Activated naive CD8-positive, alpha-beta T cell treated with anti-CD3 and anti-CD28 coated beads for 36 hours (primary cell): ENCODE measurements at regions not wholly inside any gene's neighbourhood (a gene's known extent, or its start where the extent isn't known, plus 50 kb on each side); places are given as distances from the start of the nearest gene placed in this dataset.
"Not testable (repeated sequence)": the region's sequence is repeated elsewhere in the genome, so short reads cannot be mapped to it uniquely, and the experiment has no call there.

Experiments
- DNase-seq: peaks from one replicate; pipeline ENCODE4 v3.0.0; 2021
- H3K27ac Mint-ChIP-seq: one replicate; pipeline ENCODE4 v1.8.0; 2022; ENCODE audit warnings: mild to moderate bottlenecking, moderate library complexity, mixed read lengths
- H3K27me3 Mint-ChIP-seq: one replicate; pipeline ENCODE4 v1.8.0; 2022; ENCODE audit warnings: mild to moderate bottlenecking, mixed read lengths
- H3K36me3 Mint-ChIP-seq: one replicate; pipeline ENCODE4 v1.8.0; 2021; ENCODE audit warnings: mild to moderate bottlenecking, mixed read lengths
- H3K4me1 Mint-ChIP-seq: one replicate; pipeline ENCODE4 v1.8.0; 2021; ENCODE audit warnings: mixed read lengths
- H3K4me3 Mint-ChIP-seq: one replicate; pipeline ENCODE4 v1.8.0; 2022; ENCODE audit warnings: mild to moderate bottlenecking, moderate library complexity, mixed read lengths
- H3K9me3 Mint-ChIP-seq: one replicate; pipeline ENCODE4 v1.8.0; 2022; ENCODE audit warnings: mixed read lengths

DNA sequence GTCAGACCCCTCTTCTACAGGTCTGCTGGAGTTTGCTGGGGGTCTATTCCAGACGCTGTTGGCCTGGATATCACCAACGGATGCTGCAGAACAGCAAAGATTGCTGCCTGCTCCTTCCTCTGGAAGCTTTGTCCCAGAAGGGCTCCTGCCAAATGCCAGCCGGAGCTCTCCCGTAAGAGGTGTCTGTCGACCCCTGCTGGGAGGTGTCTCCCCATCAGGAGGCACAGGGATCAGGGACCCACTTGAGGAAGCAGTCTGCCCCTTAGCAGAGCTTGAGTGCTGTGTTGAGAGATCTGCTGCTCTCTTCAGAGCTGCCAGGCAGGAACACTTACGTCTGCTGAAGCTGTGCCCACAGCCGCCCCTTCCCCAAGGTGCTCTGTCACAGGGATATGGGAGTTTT lies 122.1 kb upstream of the TNP1 start:
- not testable (repeated sequence) for H3K27me3 Mint-ChIP-seq, H3K4me3 Mint-ChIP-seq, H3K9me3 Mint-ChIP-seq, DNase-seq, H3K27ac Mint-ChIP-seq, H3K4me1 Mint-ChIP-seq, H3K36me3 Mint-ChIP-seq

DNA sequence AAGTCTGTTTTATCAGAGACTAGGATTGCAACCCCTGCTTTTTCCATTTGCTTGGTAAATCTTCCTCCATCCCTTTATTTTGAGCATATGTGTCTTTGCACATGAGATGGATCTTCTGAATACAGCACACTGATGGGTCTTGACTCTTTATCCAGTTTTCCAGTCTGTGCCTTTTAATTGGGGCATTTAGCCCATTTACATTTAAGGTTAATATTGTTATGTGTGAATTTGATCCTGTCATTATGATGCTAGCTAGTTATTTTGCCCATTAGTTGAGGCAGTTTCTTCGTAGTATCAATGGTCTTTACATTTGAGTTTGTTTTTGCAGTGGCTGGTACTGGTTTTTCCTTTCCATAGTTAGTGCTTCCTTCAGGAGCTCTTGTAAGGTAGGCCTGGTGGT lies 120.6 kb upstream of the TNP1 start:
- H3K4me3 Mint-ChIP-seq, H3K27ac Mint-ChIP-seq, H3K9me3 Mint-ChIP-seq, H3K27me3 Mint-ChIP-seq, H3K36me3 Mint-ChIP-seq, H3K4me1 Mint-ChIP-seq, DNase-seq: not testable (repeated sequence)

DNA sequence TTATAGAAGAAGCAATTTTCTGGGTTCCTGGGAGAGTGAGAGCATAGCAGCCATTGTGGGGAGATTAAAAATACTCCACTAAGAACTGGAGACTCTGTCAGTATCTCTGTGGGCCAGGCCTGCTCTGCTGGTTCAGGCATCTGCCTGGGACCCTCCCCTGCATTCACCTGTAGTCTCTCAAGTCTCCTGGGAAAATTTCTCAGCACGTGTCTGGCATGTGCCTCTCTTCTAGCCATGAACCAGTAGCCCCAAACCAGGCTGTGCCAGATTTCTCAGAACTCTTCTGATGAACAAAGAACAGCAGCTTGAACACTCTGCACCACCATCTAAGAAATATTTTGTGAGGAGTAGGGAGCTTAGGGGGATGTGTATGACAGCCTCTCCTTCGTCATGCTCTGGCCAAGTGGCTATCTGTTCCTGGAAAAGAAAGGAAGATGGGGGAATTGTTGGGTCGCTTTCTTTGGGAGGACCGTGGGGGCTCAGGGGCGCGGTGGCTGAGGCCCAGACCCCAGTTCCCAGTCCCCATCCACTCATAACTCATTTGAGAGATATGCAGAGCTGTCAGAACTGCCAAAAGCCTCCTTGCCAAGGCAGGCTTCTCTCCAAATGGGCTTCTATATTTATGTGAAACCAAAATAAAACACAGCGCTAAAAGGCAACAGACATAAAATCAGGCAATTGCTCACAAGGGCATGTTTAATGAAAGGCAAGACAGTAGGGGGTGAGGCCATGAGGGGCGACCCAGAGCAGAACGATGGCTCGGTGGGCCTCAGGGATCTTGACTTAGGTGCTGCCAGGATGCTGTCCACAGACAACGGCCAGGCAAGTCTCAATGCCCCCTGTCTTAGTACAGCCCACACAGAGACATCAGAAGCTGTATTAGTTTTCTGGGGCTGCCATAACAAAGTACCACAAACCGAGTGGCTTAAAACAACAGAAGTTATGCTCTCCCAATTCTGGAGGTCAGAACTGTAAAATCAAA lies 114.7 kb upstream of the TNP1 start:
- Mint-ChIP-seq H3K27me3 (peaks cover 5% of the 10 kb centered on the region), H3K4me1 (no peaks in the 10 kb centered on the region), H3K9me3 (peaks cover 8% of the 10 kb centered on the region), H3K36me3 (no peaks in the 10 kb centered on the region), H3K27ac (no peak overlapping the region), H3K4me3 (no peak overlapping the region)
- no peak for DNase-seq

DNA sequence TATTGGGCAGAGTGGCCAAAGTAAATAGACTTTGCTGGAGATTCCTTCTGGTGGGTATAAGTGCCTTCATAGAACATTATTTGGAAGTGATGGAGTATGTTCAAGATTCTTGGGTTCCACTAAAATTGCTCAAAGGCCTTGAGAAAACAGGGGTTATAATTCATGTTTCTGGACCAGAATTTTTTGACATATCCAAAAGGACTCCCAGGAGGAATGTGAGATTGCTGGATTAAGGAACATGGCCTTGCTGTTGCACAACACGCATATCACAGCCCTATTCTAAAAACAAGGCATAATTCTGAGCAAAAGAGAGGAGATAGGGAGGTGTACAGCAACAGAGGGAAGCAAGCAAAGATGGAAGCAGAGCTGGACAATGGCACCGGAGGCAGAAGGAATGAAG lies 111.7 kb upstream of the TNP1 start:
- Mint-ChIP-seq H3K36me3 (no peaks in the 10 kb centered on the region), H3K4me3 (no peak overlapping the region), H3K27me3 (peaks cover 5% of the 10 kb centered on the region), H3K27ac (no peak overlapping the region), H3K9me3 (no peaks in the 10 kb centered on the region), H3K4me1 (no peaks in the 10 kb centered on the region)
- no peak for DNase-seq

DNA sequence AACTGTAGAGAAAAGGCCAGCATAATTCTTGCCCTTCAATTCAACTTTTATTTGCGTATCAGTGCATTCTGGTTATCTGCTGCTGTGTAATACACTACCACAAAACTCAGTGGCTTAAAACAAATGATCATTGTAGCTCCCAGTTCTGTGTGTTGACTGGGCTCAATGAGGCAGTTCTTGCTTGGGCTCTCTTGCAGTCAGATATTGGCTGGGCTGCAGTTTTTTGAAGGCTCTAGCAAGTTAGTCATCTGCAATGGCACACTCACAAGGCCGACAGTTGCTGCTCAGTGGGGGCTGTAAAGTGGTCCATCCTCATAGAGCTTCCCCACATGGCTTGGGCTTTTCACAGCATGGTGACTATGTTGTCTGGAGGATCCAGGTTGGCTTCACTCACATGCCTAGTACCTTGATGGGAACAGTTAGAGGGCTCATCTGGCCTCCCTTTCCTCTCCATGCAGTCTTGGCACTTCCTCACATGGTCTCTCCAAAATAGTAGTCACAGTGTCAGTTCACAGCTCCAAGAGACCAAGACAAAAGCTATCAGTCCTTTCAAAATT lies 110.6 kb upstream of the TNP1 start:
- no peak overlapping the region for H3K4me3 Mint-ChIP-seq
- H3K27ac Mint-ChIP-seq: no peak overlapping the region
- no peaks in the 10 kb centered on the region for H3K36me3 Mint-ChIP-seq
- peaks cover 5% of the 10 kb centered on the region for H3K27me3 Mint-ChIP-seq
- H3K9me3 Mint-ChIP-seq: no peaks in the 10 kb centered on the region
- no peak for DNase-seq
- no peaks in the 10 kb centered on the region for H3K4me1 Mint-ChIP-seq

DNA sequence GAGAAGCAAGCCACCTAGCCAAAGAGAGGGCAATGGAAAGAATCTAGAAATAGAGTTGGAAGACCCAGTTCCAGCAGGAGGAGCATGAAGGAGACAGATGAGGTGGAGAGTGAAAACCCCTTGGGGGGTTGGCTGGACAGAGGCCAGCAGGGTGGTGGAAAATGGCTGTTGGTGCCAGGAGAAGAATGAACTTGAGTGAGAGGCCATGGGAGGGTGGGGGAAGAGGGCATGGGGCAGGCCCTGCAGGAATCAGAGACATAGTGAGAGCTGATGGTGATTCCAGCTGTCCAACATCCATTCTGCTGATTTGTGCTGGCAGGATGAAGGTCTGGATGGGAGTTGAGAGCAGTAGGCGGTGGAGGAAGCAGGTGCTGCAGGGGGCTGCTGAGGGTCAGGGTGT lies 108.0 kb upstream of the TNP1 start:
- no peak for DNase-seq
- Mint-ChIP-seq H3K9me3 (no peaks in the 10 kb centered on the region), H3K36me3 (no peaks in the 10 kb centered on the region), H3K4me3 (no peak overlapping the region), H3K27ac (no peak overlapping the region), H3K27me3 (peaks cover 5% of the 10 kb centered on the region), H3K4me1 (no peaks in the 10 kb centered on the region)

DNA sequence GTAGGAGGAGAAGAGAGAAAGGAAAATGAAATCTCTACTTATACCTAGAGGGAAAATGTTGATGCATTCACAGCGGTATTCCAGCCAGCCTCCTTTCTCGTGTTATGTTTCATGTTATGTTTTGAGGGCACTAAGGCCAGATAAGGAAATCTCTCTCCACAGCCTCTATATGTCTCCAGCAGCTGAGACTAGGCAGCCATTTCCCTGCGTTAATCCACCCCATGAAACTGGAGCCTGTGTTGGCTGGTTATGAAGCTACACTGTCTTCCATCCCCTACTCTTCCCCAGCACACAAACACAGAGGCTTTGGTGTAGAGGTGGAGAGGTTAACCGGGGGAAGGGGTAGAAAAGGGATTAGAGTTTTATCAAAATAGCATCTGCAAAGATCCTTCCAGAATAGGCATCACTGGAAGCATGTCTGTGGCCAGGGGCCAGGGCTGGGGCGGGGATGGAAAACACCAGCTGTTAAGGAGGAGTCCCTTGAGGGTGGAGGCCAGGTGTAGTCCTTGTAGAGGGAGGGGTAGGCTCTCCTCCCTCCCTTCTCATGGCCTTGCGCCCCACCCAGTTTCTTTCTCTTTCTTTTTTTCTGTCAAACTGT lies 100.9 kb upstream of the TNP1 start:
- no peak overlapping the region for H3K4me3 Mint-ChIP-seq
- no peaks in the 10 kb centered on the region for H3K4me1 Mint-ChIP-seq
- no peaks in the 10 kb centered on the region for H3K9me3 Mint-ChIP-seq
- no peaks in the 10 kb centered on the region for H3K36me3 Mint-ChIP-seq
- DNase-seq: no peak
- no peaks in the 10 kb centered on the region for H3K27me3 Mint-ChIP-seq
- no peak overlapping the region for H3K27ac Mint-ChIP-seq

DNA sequence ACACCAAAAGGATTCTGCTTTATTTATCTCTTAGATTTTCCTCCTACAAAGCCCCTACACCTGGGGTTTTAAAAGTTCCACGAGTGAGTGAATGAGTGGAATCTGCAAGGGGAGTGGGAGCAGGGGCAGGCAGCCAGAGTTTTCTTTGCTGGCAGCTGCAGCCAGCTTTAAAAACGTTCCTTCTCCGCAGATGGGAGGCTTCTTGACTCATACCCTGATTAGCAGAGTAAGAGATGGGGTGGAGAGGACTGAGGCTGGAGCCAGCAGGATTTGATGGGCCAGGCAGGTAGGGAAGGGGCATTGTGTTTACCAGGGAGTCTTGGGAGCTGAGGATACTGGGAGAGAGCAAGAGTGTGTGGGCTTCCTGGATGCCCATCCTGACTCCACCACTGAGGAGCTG lies 99.6 kb upstream of the TNP1 start:
- peaks cover 3% of the 10 kb centered on the region for H3K9me3 Mint-ChIP-seq
- H3K27ac Mint-ChIP-seq: no peak overlapping the region
- no peak overlapping the region for H3K4me3 Mint-ChIP-seq
- peaks cover 2% of the 10 kb centered on the region for H3K27me3 Mint-ChIP-seq
- H3K4me1 Mint-ChIP-seq: no peaks in the 10 kb centered on the region
- no peak for DNase-seq
- H3K36me3 Mint-ChIP-seq: no peaks in the 10 kb centered on the region

DNA sequence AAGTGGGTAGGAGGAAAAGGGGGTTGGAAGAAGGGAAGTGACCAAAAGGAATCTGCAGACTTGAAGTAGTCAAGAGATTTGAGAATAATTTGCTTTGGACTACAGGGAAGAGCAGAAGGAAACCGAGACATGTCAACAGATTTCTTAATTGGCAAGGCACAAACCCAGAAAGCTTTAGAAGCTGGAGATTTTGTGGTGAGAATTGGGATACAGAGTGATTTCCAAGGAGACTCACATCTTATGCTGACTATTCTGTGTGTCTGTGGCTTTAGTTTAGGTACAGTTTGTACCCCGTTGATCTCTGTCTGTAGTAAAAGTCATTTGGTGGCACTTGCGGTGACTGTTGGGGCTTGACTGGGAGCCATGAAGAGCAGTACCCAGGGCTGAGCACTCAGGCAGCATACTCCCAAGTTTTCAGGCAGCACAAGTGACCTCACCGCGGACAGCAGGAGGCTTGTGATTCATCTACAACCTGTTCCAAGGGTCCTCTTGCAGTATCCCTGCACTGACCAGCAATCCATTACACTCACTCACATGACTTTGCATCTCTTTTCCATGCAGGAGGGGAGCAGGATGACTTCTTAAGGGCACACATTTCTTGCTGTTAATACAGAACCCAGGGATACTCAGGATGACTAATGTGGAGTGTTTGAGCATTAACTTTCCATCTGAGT lies 97.1 kb upstream of the TNP1 start:
- Mint-ChIP-seq H3K27ac (no peak overlapping the region), H3K9me3 (peaks cover 11% of the 10 kb centered on the region), H3K36me3 (peaks cover 5% of the 10 kb centered on the region), H3K4me3 (no peak overlapping the region), H3K4me1 (no peaks in the 10 kb centered on the region), H3K27me3 (peaks cover 13% of the 10 kb centered on the region)
- DNase-seq: no peak

DNA sequence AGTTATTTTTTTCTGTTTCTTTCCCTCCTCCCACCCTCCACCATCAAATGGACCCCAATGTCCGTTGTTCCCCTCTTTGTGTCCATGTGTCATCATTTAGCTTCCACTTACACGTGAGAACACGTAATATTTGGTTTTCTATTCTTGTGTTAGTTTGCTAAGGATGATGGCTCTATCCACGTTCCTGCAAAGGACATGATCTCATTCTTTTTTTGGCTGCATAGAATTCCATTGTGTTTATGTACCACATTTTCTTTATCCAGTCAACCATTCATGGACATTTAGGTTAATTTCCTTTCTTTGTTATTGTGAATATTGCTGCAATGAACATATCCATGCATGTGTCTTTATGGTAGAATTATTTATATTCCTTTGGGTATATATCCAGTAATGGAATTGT lies 91.3 kb upstream of the TNP1 start:
- Mint-ChIP-seq H3K36me3 (peaks cover 5% of the 10 kb centered on the region), H3K4me1 (no peaks in the 10 kb centered on the region), H3K9me3 (peaks cover 11% of the 10 kb centered on the region), H3K27me3 (peaks cover 16% of the 10 kb centered on the region), H3K4me3 (no peak overlapping the region), H3K27ac (no peak overlapping the region)
- DNase-seq: no peak

DNA sequence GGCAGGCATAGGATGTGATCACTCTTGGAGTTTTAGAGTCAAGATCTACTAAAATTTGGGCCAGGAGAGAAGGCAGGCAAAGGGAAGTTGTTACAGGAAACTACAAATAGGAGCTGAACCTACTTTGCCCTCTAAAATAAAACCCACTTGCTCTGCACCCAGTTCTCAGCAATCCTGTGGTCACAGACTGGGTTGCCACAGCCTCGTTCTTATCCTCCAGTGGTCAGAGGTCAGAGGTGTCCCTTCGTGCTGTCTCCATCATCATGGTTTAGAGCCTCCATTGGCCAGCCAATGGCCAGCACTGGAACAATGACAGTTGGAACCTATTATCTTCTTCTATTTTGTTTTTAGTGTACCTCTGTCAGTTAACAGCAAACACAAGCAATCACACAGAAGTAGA lies 90.7 kb upstream of the TNP1 start:
- H3K27ac Mint-ChIP-seq: no peak overlapping the region
- H3K27me3 Mint-ChIP-seq: peaks cover 16% of the 10 kb centered on the region
- peaks cover 11% of the 10 kb centered on the region for H3K9me3 Mint-ChIP-seq
- H3K36me3 Mint-ChIP-seq: peaks cover 5% of the 10 kb centered on the region
- H3K4me3 Mint-ChIP-seq: no peak overlapping the region
- DNase-seq: no peak
- H3K4me1 Mint-ChIP-seq: no peaks in the 10 kb centered on the region

DNA sequence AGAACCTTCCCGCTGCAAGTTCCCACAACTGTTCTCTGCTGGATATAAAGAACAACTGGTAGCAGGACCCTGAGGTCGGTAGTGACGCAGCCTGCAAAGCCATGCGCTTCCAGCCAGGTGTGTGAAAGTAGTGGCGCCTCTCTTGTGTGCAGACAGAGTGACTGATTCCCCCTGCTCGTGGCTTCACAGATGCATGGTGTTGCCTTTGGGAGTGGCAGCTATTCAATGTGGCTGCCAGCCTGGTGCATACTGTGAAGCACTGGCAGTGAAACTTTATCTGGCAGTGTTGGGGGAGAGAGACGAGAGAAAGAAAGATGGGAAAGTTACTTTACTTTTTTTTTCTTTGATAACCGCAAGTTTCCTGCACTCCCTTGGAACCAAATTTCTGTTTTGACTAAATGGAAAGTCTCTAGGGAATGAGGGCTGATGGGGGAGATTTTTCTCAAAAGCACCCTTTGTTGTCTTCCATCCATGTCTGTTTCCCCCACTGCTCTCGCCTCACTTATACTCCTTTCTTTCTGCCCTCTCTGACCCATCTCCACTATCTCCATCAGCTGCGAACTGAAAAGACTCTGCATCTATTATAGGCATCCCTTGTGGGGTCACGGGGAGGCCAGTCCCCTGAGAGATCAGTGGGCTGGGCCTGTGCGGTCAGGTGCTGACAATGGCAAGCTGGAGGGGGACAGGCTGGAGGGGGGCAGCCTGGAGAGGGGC lies 90.0 kb upstream of the TNP1 start:
- H3K4me1 Mint-ChIP-seq: no peaks in the 10 kb centered on the region
- peaks cover 5% of the 10 kb centered on the region for H3K36me3 Mint-ChIP-seq
- H3K9me3 Mint-ChIP-seq: peaks cover 9% of the 10 kb centered on the region
- peaks cover 16% of the 10 kb centered on the region for H3K27me3 Mint-ChIP-seq
- no peak overlapping the region for H3K27ac Mint-ChIP-seq
- no peak for DNase-seq
- H3K4me3 Mint-ChIP-seq: no peak overlapping the region

DNA sequence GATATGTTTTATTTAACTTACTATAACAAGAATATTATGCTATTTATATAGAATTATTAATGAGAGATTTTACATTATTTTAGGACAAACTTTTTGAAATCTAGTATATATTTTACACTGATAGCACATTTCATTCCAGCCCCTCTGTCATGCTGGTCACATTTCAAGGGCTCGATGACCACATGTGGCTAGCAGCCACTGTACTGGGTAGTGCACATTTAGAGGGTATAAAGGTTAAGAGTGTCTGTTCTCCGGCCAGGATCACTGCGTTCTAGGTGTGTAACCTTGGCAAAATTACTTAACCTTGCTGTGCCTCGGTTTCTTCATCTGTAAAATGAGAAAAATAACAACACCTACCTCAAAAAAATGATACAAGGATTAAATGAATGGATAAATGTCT lies 87.2 kb upstream of the TNP1 start:
- Mint-ChIP-seq H3K4me1 (no peaks in the 10 kb centered on the region), H3K4me3 (no peak overlapping the region), H3K9me3 (no peaks in the 10 kb centered on the region), H3K27me3 (peaks cover 10% of the 10 kb centered on the region), H3K27ac (no peak overlapping the region), H3K36me3 (no peaks in the 10 kb centered on the region)
- DNase-seq: no peak

DNA sequence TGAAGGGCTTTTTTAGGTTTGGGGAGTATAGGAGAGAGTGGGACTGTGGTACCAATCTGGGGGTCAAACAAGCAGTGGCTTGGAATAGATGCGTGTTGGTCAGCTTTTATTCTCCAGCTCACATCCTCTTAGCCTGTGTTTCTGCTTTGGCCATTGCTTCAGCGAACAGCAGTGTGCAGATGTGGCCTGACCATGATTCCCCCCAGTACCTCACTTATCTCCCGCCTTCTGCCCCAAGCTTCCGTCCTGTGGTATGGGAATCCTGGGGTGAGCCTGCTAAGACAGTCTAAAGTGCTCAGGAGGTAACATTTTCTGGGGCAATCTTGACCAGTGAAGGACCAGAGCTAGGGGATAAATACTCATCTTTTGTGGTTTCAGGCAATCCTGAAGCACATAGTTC lies 84.9 kb upstream of the TNP1 start:
- H3K4me1 Mint-ChIP-seq: no peaks in the 10 kb centered on the region
- peaks cover 22% of the 10 kb centered on the region for H3K27me3 Mint-ChIP-seq
- no peak overlapping the region for H3K27ac Mint-ChIP-seq

DNA sequence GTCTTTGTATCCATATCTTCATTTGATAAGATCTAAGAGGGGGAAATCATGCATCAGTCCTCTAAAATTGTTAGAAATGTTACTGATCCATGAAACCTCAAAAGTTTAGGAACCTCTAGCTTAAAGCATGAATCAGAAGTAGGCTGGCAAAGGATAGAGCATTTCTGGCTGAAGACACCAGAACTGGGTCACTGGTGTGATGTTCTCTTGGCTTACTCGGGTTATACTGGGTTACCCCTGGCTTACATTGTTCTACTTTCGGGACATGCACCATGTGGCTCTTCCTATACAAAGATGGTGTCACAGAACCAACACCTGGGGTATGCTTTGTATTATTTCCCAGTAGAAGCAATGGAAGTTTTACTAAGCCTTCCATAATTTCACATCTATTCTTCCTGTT lies 83.2 kb upstream of the TNP1 start:
- Mint-ChIP-seq H3K4me1 (no peaks in the 10 kb centered on the region), H3K27ac (no peak overlapping the region), H3K9me3 (peaks cover 7% of the 10 kb centered on the region), H3K36me3 (no peaks in the 10 kb centered on the region), H3K4me3 (no peak overlapping the region), H3K27me3 (peaks cover 22% of the 10 kb centered on the region)
- DNase-seq: no peak

More for the DNA sequence above, 84.9 kb upstream of the TNP1 start:
- no peak overlapping the region for H3K4me3 Mint-ChIP-seq
- H3K36me3 Mint-ChIP-seq: no peaks in the 10 kb centered on the region
- peaks cover 7% of the 10 kb centered on the region for H3K9me3 Mint-ChIP-seq
- DNase-seq: no peak
